Stimulated activated naive CD8-positive, alpha-beta T cell treated with anti-CD3 and anti-CD28 coated beads, Interleukin-15, Interleukin-2, amounts not matched to agents 100 ng/mL and 50 ng/mL, for 24 hours (primary cell): ENCODE measurements at regions not wholly inside any gene's neighbourhood (a gene's known extent, or its start where the extent isn't known, plus 50 kb on each side); places are given as distances from the start of the nearest gene placed in this dataset.

ENCODE experiments used
- H3K27ac Mint-ChIP-seq: one replicate; pipeline ENCODE4 v1.8.0; 2021; ENCODE audit warnings: mild to moderate bottlenecking, mixed read lengths
- H3K27me3 Mint-ChIP-seq: one replicate; pipeline ENCODE4 v1.8.0; 2021; ENCODE audit warnings: mixed read lengths
- H3K36me3 Mint-ChIP-seq: one replicate; pipeline ENCODE4 v1.8.0; 2021; ENCODE audit warnings: low read depth, mixed read lengths
- H3K4me1 Mint-ChIP-seq: one replicate; pipeline ENCODE4 v1.8.0; 2021; ENCODE audit warnings: low read depth, mixed read lengths
- H3K4me3 Mint-ChIP-seq: one replicate; pipeline ENCODE4 v1.8.0; 2021; ENCODE audit warnings: mild to moderate bottlenecking, mixed read lengths
- H3K9me3 Mint-ChIP-seq: one replicate; pipeline ENCODE4 v1.8.0; 2021; ENCODE audit warnings: mixed read lengths

DNA sequence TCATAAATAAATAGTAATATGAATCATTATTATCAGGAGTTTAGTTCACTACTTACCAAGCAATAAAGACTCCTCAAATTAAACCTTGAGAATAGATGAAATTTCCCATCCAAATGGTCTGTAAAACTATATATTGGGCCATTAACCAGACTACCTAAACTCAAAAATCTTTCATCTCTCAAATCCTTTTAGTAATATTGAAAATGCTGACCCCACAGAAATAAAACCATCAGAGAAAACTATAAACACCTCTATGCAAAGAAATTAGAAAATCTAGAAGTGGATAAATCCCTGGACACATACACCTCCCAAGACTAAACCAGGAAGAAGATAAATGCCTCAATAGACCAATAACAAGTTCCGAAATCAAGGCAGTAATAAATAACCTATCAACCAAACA is 723.2 kb downstream of the TLE4 start:
- Mint-ChIP-seq H3K4me3 (no peak overlapping the region), H3K27ac (no peak overlapping the region), H3K36me3 (no peaks in the 10 kb centered on the region), H3K27me3 (no peaks in the 10 kb centered on the region), H3K9me3 (peaks cover 23% of the 10 kb centered on the region), H3K4me1 (no peaks in the 10 kb centered on the region)

GRCh38 chr9:80294318-80294717 is 722.6 kb downstream of the TLE4 start:
- Mint-ChIP-seq H3K4me1 (no peaks in the 10 kb centered on the region), H3K36me3 (no peaks in the 10 kb centered on the region), H3K27ac (no peak overlapping the region), H3K4me3 (no peak overlapping the region), H3K9me3 (peaks cover 23% of the 10 kb centered on the region), H3K27me3 (no peaks in the 10 kb centered on the region)

DNA sequence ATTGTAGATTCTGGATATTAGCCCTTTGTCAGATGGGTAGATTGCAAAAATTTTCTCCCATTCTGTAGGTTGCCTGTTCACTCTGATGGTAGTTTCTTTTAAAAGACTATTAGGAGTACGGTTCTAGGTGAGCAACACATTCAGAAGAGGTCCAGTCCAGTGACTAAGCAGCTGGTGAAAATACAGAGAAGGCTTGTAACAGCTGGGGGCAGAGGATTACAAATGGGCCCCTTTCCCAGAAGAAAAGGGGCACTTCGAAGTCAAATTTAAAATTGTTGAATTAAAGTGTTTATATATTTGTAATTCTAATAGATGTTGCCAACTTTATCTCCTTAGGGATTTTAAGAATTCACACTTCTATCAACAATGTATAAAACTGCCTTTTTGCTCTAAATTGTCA is 720.5 kb downstream of the TLE4 start:
- Mint-ChIP-seq H3K36me3 (no peaks in the 10 kb centered on the region), H3K4me3 (no peak overlapping the region), H3K9me3 (peaks cover 13% of the 10 kb centered on the region), H3K4me1 (no peaks in the 10 kb centered on the region), H3K27me3 (no peaks in the 10 kb centered on the region), H3K27ac (no peak overlapping the region)

DNA sequence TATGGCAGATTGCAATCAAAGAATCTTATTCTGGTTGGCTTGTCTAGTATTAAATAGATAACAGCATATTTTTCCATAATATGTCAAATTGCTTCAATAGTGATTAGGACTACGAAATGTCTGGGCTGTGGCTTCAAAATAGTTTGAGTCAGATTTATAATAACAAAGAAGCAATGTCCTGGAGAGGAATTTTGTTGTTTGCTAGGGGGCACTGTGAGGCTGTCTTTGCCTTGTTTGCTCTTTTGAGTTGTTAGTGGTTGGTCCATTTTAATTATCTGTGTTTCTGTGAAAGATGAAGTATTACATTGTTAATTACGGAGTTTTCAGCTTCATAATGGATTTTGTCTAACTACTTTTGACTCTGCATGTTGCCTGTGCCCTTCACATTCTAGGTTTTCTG is 713.6 kb downstream of the TLE4 start:
- Mint-ChIP-seq H3K4me3 (no peak overlapping the region), H3K36me3 (no peaks in the 10 kb centered on the region), H3K9me3 (no peaks in the 10 kb centered on the region), H3K27ac (no peak overlapping the region), H3K27me3 (no peaks in the 10 kb centered on the region), H3K4me1 (no peaks in the 10 kb centered on the region)

GRCh38 chr9:80282766-80283165 is 711.0 kb downstream of the TLE4 start:
- no peak overlapping the region for H3K4me3 Mint-ChIP-seq
- no peaks in the 10 kb centered on the region for H3K4me1 Mint-ChIP-seq
- H3K27me3 Mint-ChIP-seq = no peaks in the 10 kb centered on the region
- H3K27ac Mint-ChIP-seq = no peak overlapping the region
- H3K9me3 Mint-ChIP-seq = no peaks in the 10 kb centered on the region
- no peaks in the 10 kb centered on the region for H3K36me3 Mint-ChIP-seq

DNA sequence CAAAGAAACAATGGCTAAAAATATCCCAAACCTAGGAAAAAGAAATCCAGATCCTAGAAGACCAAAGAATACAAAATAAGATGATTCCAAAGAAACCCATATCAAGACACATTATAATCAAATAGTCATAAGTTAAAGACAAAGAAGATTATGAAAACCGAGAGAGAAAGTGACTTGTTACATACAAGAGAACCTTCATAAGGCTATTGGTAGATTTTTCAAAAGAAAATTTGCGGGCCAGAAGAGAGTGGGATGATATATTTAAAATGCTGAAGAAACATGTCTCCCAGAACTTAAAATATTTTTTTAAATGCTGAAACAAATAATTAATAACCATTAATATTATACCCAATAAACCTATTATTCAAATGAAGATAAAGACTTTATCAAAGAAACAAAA is 687.3 kb downstream of the TLE4 start:
- Mint-ChIP-seq H3K9me3 (peaks cover 33% of the 10 kb centered on the region), H3K27ac (no peak overlapping the region), H3K36me3 (no peaks in the 10 kb centered on the region), H3K4me1 (no peaks in the 10 kb centered on the region), H3K27me3 (no peaks in the 10 kb centered on the region), H3K4me3 (no peak overlapping the region)

DNA sequence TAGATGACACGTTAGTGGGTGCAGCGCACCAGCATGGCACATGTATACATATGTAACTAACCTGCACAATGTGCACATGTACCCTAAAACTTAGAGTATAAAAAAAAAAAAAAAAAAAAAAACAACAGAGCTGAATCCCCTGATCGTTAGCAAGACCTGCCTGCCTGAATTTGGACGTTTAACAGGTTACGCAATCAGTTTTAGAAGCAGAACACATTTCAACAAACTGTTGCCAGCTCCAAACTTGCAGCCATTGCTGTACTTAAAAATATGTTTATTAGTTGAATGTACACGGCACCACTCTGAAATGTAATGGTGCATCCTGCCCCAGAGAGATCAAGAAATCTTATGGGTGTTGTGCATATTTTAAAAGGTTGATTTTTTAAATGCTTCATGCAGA is 680.0 kb downstream of the TLE4 start:
- H3K36me3 Mint-ChIP-seq = no peaks in the 10 kb centered on the region
- H3K4me3 Mint-ChIP-seq = no peak overlapping the region
- no peak overlapping the region for H3K27ac Mint-ChIP-seq
- H3K9me3 Mint-ChIP-seq = no peaks in the 10 kb centered on the region
- H3K27me3 Mint-ChIP-seq = no peaks in the 10 kb centered on the region
- H3K4me1 Mint-ChIP-seq = no peaks in the 10 kb centered on the region

GRCh38 chr9:80242022-80242421 is 670.3 kb downstream of the TLE4 start:
- Mint-ChIP-seq H3K27ac (no peak overlapping the region), H3K27me3 (no peaks in the 10 kb centered on the region), H3K9me3 (no peaks in the 10 kb centered on the region), H3K4me3 (no peak overlapping the region), H3K4me1 (no peaks in the 10 kb centered on the region), H3K36me3 (no peaks in the 10 kb centered on the region)

- no peaks in the 10 kb centered on the region for H3K4me1 Mint-ChIP-seq
- no peak overlapping the region for H3K4me3 Mint-ChIP-seq
- no peak overlapping the region for H3K27ac Mint-ChIP-seq
- peaks cover 2% of the 10 kb centered on the region for H3K9me3 Mint-ChIP-seq
- H3K36me3 Mint-ChIP-seq = no peaks in the 10 kb centered on the region
- no peaks in the 10 kb centered on the region for H3K27me3 Mint-ChIP-seq
These were observed 664.0 kb downstream of the TLE4 start for GRCh38 chr9:80235752-80236151.

DNA sequence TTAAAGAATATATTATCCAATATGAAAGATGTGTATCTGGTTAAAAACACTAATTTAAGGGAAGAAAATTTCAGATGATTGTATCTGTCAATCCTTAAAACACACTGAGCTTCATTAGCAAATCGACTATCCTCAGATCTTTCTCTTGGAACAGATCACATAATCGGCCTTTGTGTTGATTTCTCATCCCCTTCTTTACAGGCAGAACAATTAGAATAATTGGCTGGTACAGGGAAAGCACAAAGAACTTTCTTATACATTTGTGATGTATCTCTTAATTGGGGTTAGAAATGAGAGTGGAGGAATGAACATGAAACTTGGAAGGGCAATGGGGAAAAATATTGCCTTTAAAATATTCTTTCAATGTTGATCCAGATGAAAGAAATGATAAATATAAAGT is 662.1 kb downstream of the TLE4 start:
- no peaks in the 10 kb centered on the region for H3K27me3 Mint-ChIP-seq
- no peak overlapping the region for H3K27ac Mint-ChIP-seq
- no peaks in the 10 kb centered on the region for H3K4me1 Mint-ChIP-seq
- H3K9me3 Mint-ChIP-seq = peaks cover 3% of the 10 kb centered on the region
- H3K4me3 Mint-ChIP-seq = no peak overlapping the region
- no peaks in the 10 kb centered on the region for H3K36me3 Mint-ChIP-seq

- Mint-ChIP-seq H3K36me3 (no peaks in the 10 kb centered on the region), H3K27me3 (no peaks in the 10 kb centered on the region), H3K27ac (no peak overlapping the region), H3K9me3 (peaks cover 3% of the 10 kb centered on the region), H3K4me3 (no peak overlapping the region), H3K4me1 (no peaks in the 10 kb centered on the region)
These were observed 661.5 kb downstream of the TLE4 start for GRCh38 chr9:80233102-80233843.

DNA sequence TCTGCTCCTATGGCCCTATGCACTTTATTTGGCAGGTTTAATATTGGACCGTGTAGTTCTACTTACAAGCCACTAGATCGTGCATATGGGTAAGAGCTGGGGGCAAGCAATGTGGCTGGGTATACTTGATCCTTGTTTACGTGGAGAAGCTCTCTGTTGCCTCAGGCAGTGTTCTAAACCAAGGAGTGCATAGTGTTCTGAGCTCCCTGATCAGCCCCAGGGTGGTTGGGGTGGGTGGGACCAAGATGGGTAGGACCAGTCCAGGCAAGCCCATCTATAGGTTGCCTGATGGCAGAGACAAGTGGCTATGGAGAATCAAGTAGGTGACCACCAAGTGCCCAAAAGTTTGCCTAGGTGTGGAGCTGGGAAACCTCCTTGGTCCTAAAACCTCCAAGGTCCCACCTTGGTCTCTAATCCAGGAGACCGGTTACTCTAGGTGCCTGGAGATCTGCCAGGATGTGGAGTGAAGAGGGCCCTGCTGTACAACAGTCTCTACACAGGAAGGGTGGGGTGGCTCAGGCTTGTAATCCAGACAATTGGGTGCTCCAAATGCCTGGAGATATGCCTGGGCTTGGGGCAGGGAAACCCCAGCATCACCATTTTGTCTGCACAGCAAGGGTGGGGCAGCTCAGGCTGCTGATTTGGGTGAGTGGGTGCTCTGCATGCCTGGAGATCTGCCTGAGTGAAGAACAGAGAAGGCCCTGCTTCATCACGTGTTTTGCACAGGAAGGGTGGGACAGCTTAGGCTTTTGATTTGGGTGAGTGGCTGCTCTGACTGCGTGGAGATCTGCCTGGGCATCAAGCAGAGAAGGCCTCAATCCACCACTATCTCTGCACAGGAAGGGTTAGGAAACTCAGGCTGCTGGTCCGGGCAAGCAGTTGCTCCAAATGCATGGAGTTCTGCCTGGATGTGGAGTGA is 659.8 kb downstream of the TLE4 start:
- Mint-ChIP-seq H3K27me3 (no peaks in the 10 kb centered on the region), H3K4me3 (no peak overlapping the region), H3K4me1 (no peaks in the 10 kb centered on the region), H3K9me3 (peaks cover 3% of the 10 kb centered on the region), H3K27ac (no peak overlapping the region), H3K36me3 (no peaks in the 10 kb centered on the region)

GRCh38 chr9:80223897-80224296 is 652.1 kb downstream of the TLE4 start:
- Mint-ChIP-seq H3K4me3 (no peak overlapping the region), H3K4me1 (no peaks in the 10 kb centered on the region), H3K27ac (no peak overlapping the region), H3K9me3 (peaks cover 5% of the 10 kb centered on the region), H3K36me3 (no peaks in the 10 kb centered on the region), H3K27me3 (no peaks in the 10 kb centered on the region)

DNA sequence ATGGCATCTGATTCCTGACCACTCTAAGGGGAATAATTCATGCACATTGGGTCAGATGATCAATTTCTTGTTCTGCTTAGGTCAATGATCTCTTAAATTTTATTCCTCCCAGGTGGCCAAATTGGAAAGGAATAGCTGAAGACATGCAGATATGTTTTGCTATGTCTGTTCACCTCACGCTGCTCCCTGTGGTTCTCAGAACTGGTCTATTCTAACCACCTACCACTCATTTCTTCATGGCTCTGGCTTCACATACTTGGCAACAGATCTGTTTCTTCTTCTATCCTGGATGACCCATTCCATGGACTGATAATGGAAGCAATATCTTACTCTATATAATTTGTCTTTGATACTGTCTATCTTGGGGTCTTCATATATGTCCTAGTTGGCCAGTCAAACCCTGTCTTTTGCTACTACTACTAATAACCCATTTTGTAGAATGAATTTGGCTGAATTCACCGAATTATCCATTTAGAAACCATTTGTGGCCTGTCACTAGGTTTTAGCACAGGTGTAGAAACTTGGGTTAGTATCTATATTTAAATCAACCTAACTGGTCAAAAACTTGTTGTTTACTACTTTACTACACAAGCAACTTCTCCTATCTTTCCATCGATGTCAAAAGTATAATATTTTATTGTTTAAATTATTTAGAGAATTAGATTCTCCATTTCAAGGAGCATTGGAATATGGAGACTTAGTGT is 650.9 kb downstream of the TLE4 start:
- no peaks in the 10 kb centered on the region for H3K36me3 Mint-ChIP-seq
- H3K4me1 Mint-ChIP-seq = no peaks in the 10 kb centered on the region
- peaks cover 5% of the 10 kb centered on the region for H3K9me3 Mint-ChIP-seq
- no peak overlapping the region for H3K4me3 Mint-ChIP-seq
- no peak overlapping the region for H3K27ac Mint-ChIP-seq
- no peaks in the 10 kb centered on the region for H3K27me3 Mint-ChIP-seq

DNA sequence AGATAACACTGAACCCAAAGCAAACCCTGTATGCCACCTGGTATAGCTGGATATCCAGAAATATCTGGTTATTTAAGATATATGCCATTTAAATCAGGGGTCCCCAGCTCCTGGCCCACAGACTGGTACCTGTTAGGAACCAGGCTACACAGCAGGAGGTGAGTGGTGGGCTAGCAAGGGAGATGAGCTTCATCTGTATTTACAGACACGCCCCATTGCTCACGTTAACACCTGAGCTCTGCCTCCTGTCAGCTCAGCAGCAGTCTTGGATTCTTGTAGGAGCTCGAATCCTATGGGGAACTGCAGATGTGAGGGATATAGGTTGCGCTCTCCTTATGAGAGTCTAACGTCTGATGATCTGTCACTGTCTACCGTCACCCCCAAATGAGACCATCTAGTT is 646.6 kb downstream of the TLE4 start:
- Mint-ChIP-seq H3K27me3 (no peaks in the 10 kb centered on the region), H3K36me3 (no peaks in the 10 kb centered on the region), H3K4me3 (no peak overlapping the region), H3K27ac (no peak overlapping the region), H3K4me1 (no peaks in the 10 kb centered on the region), H3K9me3 (no peaks in the 10 kb centered on the region)
